Retinal pigment epithelial cell (primary cell): ENCODE measurements at regions not wholly inside any gene's neighbourhood (a gene's known extent, or its start where the extent isn't known, plus 50 kb on each side); places are given as distances from the start of the nearest gene placed in this dataset.

ENCODE experiments used
- DNase-seq: peaks from one replicate; pipeline ENCODE4 v3.0.0-alpha.2; 2010; ENCODE audit warnings: low read depth
- H3K4me3 ChIP-seq: 2 replicates; pipeline ENCODE4 v1.5.1; 2011; ENCODE audit warnings: mild to moderate bottlenecking, low read length, control low read depth, moderate library complexity
- CTCF ChIP-seq: conservative IDR thresholded peaks from 2 replicates; pipeline ENCODE4 v1.5.1; 2011; ENCODE audit warnings: low read depth, low read length, control low read depth, inconsistent platforms

GRCh38 chr4:84291969-84292368, 207.1 kb downstream of the NKX6-1 start:
- no peak overlapping the region for H3K4me3 ChIP-seq
- no peak for TF ChIP-seq CTCF
- no peak for DNase-seq

GRCh38 chr4:84286048-84286447, 213.0 kb downstream of the NKX6-1 start:
- no peak for TF ChIP-seq CTCF
- no peak overlapping the region for H3K4me3 ChIP-seq
- no peak for DNase-seq

- DNase-seq: peak; percentile 87
- no peak overlapping the region for H3K4me3 ChIP-seq
- TF ChIP-seq CTCF: no peak
Measured at GRCh38 chr4:84279678-84280077, 219.4 kb downstream of the NKX6-1 start.

GRCh38 chr4:84277923-84278322, 221.2 kb downstream of the NKX6-1 start:
- no peak for DNase-seq
- no peak overlapping the region for H3K4me3 ChIP-seq
- no peak for TF ChIP-seq CTCF

- no peak overlapping the region for H3K4me3 ChIP-seq
- DNase-seq: no peak
- TF ChIP-seq CTCF: no peak
Measured at GRCh38 chr4:84276752-84277151, 222.3 kb downstream of the NKX6-1 start.

GRCh38 chr4:84269536-84270044, 229.5 kb downstream of the NKX6-1 start:
- no peak for TF ChIP-seq CTCF
- no peak overlapping the region for H3K4me3 ChIP-seq
- DNase-seq: no peak

- DNase-seq: no peak
- H3K4me3 ChIP-seq: no peak overlapping the region
- TF ChIP-seq CTCF: no peak
Measured at GRCh38 chr4:84264652-84265051, 234.4 kb downstream of the NKX6-1 start.
